ENCODE measurements at regions not wholly inside any gene's neighbourhood (a gene's known extent, or its start where the extent isn't known, plus 50 kb on each side); places are given as distances from the start of the nearest gene placed in this dataset.
"Not testable (repeated sequence)": the region's sequence is repeated elsewhere in the genome, so short reads cannot be mapped to it uniquely, and the experiment has no call there.

DNA sequence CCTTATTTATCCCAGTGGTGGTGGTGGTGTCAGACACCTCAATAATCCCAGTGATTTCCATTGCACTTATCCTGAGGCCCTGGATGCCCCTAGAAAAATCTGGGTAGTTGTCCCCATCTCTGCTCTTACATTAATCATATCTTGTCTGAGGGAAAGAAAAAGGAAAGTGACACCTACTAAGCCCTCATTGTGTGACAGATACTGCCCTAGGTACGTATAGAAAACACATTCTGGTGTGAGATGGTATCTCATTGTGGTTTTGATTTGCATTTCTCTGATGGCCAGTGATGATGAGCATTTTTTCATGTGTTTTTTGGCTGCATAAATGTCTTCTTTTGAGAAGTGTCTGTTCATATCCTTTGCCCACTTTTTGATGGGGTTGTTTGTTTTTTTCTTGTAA, 162.6 kb upstream of the JADE1 start:
- not testable (repeated sequence) for DNase-seq

DNA sequence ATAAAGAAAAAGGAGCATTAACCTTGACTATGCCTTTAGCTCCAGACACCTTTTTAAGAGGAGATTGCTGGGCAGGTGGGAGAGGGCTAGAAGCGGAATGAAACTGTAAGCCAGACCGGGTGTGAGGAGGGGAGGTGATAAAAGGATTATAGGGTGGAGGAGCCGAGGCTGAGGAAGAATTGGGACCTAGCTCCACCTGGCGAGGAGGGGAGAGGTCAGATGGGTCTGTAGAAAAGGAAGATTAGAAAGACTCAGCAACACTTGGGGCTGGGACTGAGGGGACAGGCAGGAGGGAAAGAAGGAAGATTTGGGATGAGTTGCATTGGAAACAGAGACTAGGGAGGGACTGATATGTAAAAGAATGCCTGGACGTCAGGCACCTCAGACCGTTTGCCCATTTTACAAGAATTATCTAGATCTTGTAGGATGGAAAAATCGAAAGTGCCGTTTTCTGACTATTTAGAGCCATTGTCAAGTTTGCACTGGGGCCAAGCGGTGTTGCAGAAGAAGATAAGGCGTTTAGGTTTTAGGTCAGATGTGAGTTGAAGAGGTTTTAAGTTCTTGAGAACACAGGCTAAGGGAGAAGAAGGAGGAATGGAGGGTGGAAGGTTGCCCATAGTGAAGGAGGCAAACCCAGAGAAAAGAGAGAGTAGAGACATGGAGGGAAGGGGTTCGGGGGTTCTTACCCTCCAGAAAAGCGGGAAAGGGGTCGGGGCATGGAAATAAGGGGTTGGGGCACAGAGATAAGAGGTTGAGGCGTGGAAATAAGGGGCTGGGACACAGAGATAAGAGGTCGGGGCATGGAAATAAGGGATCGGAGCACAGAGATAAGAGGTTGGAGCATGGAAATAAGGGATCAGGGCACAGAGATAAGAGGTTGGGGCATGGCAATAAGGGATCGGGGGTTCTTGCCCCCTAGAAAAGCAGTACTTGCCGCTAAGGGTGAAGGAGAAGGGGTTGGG, 164.5 kb upstream of the JADE1 start:
- not testable (repeated sequence) for DNase-seq

DNA sequence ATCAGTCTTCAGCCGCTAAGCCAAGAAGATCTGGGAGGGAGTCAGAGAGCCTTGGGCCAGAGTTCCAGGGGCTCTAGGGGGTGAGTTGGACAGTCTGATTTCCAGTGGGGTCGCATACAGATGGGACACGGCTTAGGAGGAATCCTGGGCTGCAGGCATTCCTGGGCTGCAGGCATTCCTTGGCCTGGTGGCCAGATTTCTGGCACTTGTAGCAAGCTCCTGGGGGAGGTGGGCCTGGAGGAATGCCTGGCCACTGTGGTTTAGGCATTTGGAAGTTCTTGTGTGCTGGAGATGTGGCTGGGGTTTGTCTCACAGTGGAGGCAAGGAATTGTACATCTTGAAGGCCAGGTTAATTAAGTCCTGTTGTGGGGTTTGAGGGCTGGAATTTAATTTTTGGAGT, 165.4 kb upstream of the JADE1 start:
- not testable (repeated sequence) for DNase-seq

DNA sequence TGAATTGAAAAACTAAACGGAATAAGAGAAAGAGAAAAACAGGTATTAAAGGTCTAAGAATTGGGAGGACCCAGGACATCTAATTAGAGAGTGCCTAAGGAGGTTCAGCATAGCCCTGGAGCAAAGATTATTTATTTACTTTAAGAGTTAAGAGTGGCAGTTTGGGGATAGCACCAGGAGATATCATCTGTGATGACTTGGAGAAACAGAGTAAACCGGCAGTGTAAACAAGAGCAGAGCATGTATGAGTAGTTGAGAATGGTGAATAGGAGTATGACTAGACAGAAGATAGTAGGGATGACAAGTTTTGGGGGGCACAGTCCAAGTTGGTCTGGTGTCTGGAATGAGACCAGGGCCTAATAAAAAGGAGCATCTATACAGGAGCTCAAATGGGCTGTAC, 167.9 kb upstream of the JADE1 start:
- not testable (repeated sequence) for DNase-seq

DNA sequence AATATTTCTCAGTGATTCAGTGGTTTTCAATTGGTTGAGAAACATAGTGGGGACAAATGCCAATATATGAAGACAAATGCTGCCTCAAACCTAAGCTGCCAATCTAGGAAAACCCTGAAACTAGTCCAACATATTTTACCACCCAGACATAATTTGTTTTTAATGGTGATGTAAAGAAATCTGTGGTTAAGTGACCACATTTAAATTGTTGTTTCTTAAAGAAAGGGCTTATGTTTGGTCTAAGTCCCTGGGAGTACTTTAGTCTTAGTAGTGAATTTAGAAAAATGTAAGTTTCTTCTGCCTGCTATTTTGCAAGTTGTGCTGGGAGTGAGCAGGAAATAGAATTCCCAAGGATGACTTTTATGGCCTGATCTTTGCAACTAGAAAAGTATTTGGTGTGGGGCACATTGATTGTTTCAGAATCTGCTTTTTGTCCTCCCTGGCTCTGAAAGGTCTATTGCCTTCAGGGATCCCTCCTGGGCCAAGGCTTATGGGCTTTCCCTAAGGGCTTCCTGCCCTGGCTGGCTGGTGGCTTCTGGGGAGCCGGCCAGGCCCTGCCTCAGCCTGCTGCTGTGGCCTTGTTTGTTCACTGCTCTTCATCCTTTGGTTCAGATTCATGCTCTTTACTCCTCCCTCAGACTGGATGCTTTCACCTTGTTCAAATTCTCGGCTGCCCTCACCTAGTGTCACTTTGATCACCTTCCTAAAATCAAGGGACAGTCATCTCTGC, 169.8 kb upstream of the JADE1 start:
- DNase-seq, result no peak

DNA sequence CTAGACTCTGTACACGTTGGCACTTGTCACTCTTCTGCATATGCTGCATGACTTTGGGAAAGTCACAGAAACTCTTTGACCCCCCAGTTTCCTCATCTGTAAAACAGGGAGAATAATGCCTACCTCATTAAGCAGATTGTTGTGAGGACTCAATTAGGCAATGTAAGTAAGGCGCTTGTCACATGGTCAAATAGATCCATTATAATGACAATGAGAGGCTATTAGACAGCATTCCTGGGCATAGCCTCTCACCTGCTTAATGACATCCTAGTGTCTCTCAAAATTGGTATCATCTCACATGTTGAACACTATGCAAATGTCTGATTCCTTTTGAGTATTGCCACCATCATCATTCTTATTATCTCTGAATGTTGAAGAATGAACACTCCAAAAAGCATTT, 172.6 kb upstream of the JADE1 start:
- DNase-seq, result no peak

DNA sequence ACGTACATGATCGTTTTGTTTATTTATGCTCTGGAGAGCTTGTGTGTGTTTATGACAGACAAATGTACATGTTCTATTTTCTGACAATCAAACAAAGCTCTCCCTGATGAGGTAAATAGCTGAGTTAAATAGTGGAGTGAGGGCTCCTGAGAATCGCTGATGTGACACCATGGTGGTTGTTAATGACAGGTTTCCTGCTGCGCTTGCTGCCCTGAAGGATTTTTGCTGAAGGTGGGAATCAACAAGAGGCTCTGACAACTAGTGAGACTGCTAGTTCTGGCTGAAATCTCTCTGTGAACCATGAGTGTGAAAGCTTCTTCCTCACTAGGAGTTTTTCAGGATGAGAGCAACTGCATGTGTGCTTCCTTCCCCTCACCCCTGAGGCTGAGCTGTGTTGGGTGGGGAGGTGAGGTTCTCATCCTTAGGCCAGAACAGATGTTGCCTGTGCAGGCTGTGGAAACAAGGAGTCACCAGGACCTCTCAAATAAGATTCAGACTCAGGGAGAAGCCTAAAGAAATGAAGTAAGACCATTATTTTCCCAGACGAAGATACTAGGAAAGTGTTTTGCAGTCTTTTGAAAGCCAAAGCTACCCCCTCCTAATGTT, 173.4 kb upstream of the JADE1 start:
- DNase-seq, result peak; percentile 65

DNA sequence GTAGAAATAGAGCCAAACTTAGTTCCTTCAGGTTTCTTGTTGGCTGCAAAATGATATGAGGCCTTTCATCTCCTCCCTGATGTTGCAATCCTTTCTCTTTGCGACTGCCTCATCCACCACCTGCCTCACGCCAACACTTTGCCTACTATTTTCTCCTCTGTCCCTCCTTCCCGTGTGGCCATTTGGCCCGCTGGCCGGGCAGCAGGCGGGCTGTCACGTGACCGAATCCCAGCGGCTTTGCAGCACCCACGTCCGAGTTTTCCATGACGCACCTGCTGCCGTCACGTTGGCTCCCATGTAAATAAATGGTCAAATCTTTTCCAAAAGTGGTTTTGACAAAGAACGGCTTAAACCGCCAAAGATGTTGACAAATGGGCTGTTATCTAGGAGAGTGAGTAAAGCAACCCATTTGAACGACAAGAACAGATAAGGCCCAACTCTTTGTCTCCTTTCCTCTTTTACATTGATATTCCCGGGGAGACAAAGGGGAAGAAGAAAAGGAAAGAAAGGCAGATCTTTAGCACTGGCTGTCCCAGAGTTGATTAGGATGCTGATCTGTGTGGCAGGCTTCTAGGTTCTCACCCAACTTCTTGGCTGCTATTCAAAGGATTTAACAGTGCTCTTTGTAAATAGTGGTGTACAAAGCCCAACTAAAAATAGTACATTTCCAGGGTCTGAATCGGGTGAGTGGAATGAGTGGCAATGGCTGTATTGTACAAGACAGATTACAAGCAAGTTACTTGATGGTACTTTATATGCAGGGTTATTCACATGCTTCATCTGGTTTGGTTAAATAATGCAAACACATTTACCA, 174.2 kb upstream of the JADE1 start:
- DNase-seq, result peak; percentile 79

DNA sequence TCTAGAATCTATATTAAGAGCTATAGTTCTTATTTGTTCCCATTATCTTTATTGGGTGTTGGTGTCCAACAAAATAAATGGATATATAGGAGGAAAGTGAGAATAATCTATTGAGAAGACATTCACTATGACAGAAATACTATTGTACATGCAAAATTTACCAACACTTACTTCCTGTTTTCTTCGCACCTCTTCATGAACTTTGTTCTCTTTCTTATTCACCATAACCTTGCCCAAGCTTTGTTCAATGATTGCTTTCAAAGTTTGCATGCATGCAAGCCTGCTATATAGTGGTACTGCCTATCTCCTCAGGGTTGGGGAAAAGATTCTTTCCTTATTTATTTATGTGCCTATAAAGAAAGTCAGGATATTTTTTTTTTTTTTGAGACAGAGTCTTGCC, 176.4 kb upstream of the JADE1 start:
- no peak for DNase-seq

DNA sequence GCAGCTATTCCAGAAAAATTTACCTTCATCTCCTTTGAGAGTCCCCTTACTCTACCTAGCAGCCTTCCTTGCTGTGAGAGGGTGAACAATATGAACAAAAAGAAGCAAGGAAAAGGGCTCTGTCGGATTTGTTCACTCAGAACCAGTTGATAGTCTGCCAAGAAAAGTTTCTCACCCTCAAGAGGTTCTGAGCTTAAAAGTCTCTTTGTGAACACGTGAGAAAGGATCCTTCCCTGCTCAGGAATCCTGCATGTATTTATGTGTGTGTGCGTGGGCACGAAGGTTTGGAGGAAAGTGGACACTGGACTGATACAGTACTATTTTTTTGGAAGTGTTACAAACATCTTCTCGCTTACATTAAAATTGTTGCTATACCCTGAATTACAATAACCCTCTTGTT, 178.6 kb upstream of the JADE1 start:
- no peak for DNase-seq

DNA sequence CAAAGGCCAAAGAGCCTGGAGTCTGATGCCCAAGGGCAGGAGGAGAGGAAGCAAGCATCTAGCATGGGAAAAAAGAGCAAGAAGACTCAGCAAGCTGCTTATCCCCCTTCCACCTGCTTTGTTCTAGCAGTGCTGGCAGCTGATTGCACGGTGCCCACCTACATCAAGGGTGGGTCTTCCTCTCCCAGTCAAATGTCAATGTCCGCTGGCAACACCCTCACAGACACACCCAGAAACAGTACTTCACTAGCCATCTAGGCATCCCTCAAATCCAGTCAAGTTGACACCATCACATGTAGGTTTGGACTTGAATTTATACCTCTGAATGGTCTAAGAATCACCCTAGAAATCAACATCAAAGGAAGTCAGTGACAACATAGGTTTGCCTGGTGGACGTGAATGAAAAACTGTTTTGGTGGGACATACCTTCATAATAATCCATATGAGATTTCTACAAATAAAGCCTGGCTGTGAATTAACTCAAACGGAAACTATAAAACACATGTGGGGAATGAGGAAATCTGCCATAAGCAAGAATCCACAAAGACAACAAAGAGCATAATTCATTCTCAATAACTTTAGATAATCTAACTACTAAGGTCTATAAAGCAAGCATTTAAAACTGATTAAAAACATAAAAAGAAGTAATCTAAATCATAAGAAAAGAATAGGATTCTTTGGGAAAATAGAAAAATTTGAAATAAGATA, 185.8 kb upstream of the JADE1 start:
- DNase-seq, result no peak

DNA sequence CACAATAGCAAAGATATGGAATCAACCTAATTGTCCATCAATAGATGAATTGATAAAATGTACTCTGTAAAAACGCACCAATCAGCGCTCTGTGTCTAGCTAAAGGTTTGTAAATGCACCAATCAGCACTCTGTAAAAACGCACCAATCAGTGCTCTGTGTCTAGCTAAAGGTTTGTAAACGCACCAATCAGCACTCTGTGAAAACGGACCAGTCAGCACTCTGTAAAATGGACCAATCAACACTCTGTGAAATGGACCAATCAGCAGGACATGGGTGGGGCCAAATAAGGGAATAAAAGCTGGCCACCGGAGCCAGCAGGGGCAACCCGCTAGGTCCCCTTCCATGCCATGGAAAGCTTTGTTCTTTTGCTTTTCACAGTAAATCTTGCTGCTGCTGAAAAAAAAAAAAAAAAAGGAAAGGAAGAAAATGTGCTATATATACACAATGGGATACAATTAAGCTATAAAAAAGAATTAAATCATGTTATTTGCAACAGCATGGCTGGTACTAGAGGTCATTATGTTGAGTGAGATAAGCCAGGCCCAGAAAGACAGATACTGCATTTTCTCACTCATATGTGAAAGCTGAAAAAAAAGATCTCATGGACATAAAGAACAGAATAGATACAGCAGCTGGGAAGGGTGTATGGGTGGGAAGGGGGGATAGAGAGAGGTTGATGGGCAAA, 189.1 kb upstream of the JADE1 start:
- not testable (repeated sequence) for DNase-seq

DNA sequence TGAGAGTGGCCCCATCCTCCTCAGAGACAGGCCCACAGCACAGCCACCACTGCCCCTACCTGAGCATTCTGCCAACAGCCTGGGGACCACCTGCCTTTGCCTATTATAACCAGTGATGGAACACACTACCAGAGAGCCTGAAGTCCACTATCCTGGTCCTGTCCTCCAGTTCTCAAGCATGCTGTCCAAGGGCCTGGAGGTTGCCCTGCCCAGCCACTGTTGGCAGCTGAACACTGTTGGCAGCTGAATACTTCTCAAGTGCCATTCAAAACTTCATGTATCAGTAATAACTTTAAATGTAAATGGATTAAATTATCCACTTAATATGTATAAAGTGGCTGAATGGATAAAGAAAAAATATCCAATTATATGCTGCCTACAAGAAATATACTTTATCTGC, 194.3 kb upstream of the JADE1 start:
- DNase-seq, result no peak

DNA sequence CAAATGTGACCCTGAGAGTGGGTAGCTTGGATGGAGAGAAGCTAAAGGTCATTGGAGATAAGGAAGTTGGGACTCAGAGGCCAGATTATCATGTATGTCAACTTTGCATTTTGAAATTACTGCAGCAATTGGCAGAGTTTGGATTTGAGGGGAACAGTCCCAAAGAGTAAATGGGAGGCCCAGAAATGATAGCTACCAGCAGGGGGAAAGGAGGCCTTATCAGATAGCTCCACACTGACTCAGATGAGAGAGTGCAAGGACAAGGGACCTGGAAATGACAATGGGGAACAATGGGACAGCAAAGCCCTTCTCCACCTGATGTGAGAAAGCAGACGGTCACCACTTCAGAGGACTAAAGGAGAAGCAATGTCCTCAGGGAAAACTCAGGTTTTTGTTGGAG, 201.5 kb upstream of the JADE1 start:
- DNase-seq, result no peak

DNA sequence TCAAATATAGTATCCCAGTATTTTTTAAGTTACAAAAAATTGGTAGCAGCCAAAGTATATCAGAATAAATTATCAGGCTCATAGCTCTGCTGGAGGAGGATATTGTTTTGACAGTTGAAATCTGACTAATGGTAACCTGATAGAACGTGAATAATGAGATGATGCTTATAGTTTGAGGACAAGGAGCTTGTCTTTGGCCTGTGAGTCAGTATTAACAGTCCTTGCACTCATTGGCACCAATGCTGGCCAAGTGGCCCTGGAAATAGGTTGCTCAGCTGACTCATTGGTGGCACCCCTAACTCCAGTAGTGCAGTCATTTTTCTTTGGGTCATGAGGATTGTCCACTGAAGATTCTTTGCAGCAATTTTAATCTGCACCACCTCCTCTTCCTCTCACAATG, 203.3 kb upstream of the JADE1 start:
- DNase-seq, result no peak

DNA sequence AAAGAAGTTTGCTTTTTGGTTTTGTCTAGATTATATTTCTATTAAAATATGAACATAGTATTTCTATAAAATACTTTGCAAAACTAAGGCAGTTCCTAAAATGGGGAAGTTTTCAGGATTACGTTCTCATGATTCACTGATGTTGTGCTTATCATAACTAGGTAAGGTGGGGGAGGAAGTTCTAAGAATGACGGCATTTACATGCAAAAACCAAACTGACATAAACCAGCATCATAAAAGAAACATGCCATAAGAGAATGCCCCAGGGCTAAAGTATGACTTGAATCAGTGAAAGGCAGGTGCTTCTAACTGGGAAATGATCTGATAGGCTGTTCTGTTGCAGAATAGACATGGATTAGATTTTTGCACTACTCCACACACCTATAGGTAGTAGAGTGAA, 204.7 kb upstream of the JADE1 start:
- no peak for DNase-seq

DNA sequence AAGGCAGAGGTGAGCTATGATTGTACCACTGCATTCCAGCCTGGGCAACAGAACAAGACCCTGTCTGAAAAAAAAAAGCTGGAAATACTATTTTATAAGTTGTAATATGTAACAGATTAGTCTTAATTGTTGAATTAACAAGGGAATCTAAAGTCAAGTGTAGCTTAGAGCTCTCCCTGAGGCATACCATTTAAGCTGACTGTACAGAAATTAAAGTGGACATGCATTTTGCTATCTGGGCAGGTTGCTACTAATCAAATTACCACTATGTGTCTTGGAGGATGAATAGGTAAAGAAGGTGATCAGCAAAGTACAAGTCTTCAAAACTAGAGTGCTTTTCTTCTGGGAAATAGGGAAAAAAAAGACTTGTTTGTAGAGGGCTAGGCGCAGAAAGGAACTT, 205.3 kb upstream of the JADE1 start:
- no peak for DNase-seq

DNA sequence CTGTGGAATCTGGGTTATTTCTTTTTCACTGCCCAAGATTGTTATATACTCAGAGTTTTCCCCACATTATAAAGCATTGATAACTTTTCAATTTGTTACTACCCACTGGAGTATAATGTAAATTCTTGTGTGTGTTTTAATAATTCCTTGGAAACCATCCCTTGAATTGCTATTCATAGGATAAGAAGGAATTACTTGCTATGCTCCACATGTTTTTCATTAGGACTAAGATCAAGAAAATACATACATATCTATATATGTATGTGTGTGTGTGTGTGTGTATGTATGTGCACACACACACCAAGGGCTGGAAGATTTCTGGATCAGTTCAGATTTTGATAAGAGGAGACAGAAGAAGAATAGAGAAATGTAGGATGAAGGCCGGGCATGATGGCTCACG, 206.4 kb upstream of the JADE1 start:
- no peak for DNase-seq

DNA sequence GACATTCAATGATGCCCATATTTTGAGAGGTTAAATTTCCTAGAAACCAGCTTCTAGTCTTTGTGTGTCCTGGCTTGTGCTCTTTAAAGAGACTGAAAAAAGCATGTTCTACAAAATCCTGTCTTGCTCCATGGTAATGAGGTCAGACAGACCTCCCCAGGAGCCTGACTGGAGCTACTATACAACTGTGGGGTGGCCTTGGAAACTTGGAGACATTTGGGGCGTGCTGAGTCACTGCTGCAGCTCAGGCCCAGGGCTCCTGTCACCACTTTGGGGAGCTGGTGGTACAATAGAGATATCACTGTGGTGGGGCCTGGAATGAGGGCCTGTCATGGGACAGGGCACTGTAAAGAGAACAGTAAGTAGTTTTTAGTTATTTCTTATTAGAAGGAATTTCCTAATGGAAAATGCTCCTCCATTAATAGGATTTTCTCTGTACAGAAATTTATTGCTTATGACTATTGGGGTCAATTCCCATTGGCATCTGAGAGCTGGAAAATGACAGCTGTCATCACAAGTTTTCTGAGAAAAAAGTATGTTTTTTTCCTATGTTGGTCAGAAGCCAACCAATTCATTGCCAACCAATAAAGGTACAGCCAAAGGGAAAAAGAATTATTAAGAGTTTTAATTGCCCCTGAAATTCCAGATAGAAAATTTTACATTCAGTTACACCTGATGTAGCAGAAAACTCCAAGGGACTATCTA, 207.4 kb upstream of the JADE1 start:
- no peak for DNase-seq

DNA sequence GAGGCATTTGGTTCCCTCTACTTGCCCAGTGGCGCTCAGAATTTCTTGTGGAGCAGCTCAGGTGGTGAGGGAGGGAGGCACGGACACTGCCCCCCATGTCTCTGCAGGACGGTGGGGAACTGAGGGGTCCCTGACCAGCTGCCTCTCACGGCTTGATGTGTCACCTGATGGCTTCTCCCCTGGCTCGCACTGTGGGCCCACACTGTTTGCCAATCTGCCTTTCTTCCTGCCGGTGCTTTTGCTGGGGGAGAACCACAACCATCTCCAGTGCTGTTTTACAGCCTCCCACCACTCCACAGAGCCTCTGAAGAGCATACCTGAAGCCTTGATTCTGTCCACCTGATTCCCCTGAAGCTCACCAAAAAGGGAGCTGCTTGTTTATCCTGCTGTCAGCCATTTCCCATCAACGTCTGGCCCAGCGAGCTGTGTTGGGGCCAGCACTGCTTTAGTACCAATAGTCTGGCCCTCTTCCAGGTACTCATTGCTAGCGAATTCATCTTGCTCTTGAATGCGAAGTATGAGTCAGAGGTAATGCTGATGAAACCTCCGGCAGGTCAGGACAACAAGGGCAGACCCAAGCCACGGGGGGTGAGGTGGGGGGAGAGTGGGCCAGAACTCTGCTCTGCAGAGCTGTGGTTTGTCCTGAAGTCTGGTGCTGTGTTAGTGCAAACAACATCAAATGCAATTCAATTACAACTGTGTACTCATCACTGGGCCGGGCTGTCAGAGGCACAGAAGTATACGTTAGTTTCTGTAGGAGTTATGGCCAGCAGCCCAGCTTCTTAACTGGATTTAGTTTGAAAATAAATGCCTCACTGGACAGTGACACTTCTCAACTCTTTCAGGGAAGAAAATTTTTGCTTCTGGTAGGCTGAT, 208.3 kb upstream of the JADE1 start:
- DNase-seq, result peak; percentile 68
